IMR-90 (cell line): ENCODE measurements at regions not wholly inside any gene's neighbourhood (a gene's known extent, or its start where the extent isn't known, plus 50 kb on each side); places are given as distances from the start of the nearest gene placed in this dataset.

ENCODE experiments used
- ATAC-seq: fragments of 200-7000 bp; cut with Tn5 transposase; 2 replicates; pipeline ENCODE4 v1.9.1; 2020; ENCODE audit warnings: low read depth, mild to moderate bottlenecking, moderate library complexity
- BruUV-seq: library from RNA; stranded (reverse); fragments of 400-500 nt; replicated peaks from 2 replicates; lab custom pipeline; 2021; lab: Mats Ljungman, UMichigan
- CTCF ChIA-PET: fragments of 300-600 bp; formaldehyde crosslinking; extraction: SDS; loops from one replicate; lab custom pipeline; 2021; ENCODE audit warnings: antibody characterized with exemption; lab: Yijun Ruan, JAX
- POLR2A ChIA-PET: fragments of 300-600 bp; sonication (Branson Sonifier 250); formaldehyde crosslinking; loops from one replicate; lab custom pipeline; 2022; ENCODE audit warnings: antibody characterized with exemption; ENCODE audit not compliant: unreplicated experiment; lab: Charles Lee
- DNase-seq: peaks from one replicate; pipeline ENCODE4 v3.0.0; 2013
- H2AFZ ChIP-seq: replicated peaks from 2 replicates; pipeline ENCODE3; 2013; ENCODE audit warnings: low read length, mild to moderate bottlenecking; ENCODE audit not compliant: poor library complexity
- H2AK5ac ChIP-seq: 2 replicates; pipeline ENCODE4 v1.6.1; 2013; ENCODE audit warnings: low read depth, low read length, inconsistent platforms
- H2AK9ac ChIP-seq: replicated peaks from 2 replicates; pipeline ENCODE3; 2013; ENCODE audit warnings: mild to moderate bottlenecking, low read depth, low read length, moderate library complexity; ENCODE audit not compliant: poor library complexity
- H2BK120ac ChIP-seq: 2 replicates; pipeline ENCODE4 v1.6.1; 2013; ENCODE audit warnings: low read depth, low read length, inconsistent platforms
- H2BK15ac ChIP-seq: 3 replicates; pipeline ENCODE4 v1.6.1; 2013; ENCODE audit warnings: low read depth, low read length, inconsistent platforms
- H2BK20ac ChIP-seq: 2 replicates; pipeline ENCODE4 v1.6.1; 2013; ENCODE audit warnings: low read depth, mild to moderate bottlenecking, inconsistent platforms, low read length, moderate library complexity
- H2BK5ac ChIP-seq: 2 replicates; pipeline ENCODE4 v1.6.1; 2013; ENCODE audit warnings: mild to moderate bottlenecking, low read depth, low read length, inconsistent platforms; ENCODE audit not compliant: poor library complexity, severe bottlenecking
- H3K14ac ChIP-seq: replicated peaks from 2 replicates; pipeline ENCODE4 v1.6.1; 2013; ENCODE audit warnings: low read depth, low read length, inconsistent platforms
- H3K18ac ChIP-seq: 2 replicates; pipeline ENCODE4 v1.6.1; 2013; ENCODE audit warnings: low read depth, low read length, control low read depth
- H3K23ac ChIP-seq: 2 replicates; pipeline ENCODE4 v1.6.1; 2013; ENCODE audit warnings: low read depth, low read length, inconsistent platforms
- H3K27ac ChIP-seq: 2 replicates; pipeline ENCODE4 v1.5.1; 2013; ENCODE audit warnings: mild to moderate bottlenecking, control low read depth, low read length; ENCODE audit not compliant: insufficient read depth
- H3K27me3 ChIP-seq: 2 replicates; pipeline ENCODE4 v1.6.1; 2013; ENCODE audit warnings: low read length; ENCODE audit not compliant: control insufficient read depth, insufficient read depth
- H3K36me3 ChIP-seq: 2 replicates; pipeline ENCODE4 v1.6.1; 2013; ENCODE audit warnings: low read length, mixed read lengths; ENCODE audit not compliant: control insufficient read depth, insufficient read depth
- H3K4ac ChIP-seq: 2 replicates; pipeline ENCODE4 v1.6.1; 2013; ENCODE audit warnings: low read depth, low read length, inconsistent platforms
- H3K4me1 ChIP-seq: 2 replicates; pipeline ENCODE4 v1.6.1; 2013; ENCODE audit warnings: low read length, mixed read lengths; ENCODE audit not compliant: control insufficient read depth, insufficient read depth
- H3K4me2 ChIP-seq: 2 replicates; pipeline ENCODE4 v1.6.1; 2013; ENCODE audit warnings: low read depth, mild to moderate bottlenecking, control low read depth, low read length, moderate library complexity
- H3K4me3 ChIP-seq: 2 replicates; pipeline ENCODE4 v1.5.1; 2013; ENCODE audit warnings: low read depth, mild to moderate bottlenecking, control low read depth, low read length, moderate library complexity; ENCODE audit not compliant: insufficient read depth
- H3K56ac ChIP-seq: 2 replicates; pipeline ENCODE4 v1.6.1; 2013; ENCODE audit warnings: low read length, inconsistent platforms; ENCODE audit not compliant: insufficient read depth; ENCODE audit errors: extremely low read depth
- H3K79me1 ChIP-seq, 2 experiments: 2 replicates each; pipeline ENCODE4 v1.6.1; 2013; ENCODE audit warnings: low read length in 2 of 2, inconsistent platforms in 1 of 2, low read depth in 1 of 2
- H3K9ac ChIP-seq: 2 replicates; pipeline ENCODE4 v1.6.1; 2013; ENCODE audit warnings: low read depth, low read length, control low read depth
- H3K9me1 ChIP-seq: 2 replicates; pipeline ENCODE4 v1.6.1; 2013; ENCODE audit warnings: low read length, inconsistent platforms; ENCODE audit not compliant: insufficient read depth
- H3K9me3 ChIP-seq: 2 replicates; pipeline ENCODE4 v1.6.1; 2013; ENCODE audit warnings: low read length; ENCODE audit not compliant: control insufficient read depth, insufficient read depth
- H4K20me1 ChIP-seq: 2 replicates; pipeline ENCODE4 v1.6.1; 2013; ENCODE audit warnings: low read length, inconsistent platforms; ENCODE audit not compliant: insufficient read depth
- H4K5ac ChIP-seq: 2 replicates; pipeline ENCODE4 v1.6.1; 2013; ENCODE audit warnings: mild to moderate bottlenecking, low read depth, low read length, control low read depth
- H4K8ac ChIP-seq, 2 experiments: 2 replicates each; pipeline ENCODE4 v1.6.1; 2013; ENCODE audit warnings: low read depth in 2 of 2, low read length in 2 of 2, control low read depth in 1 of 2, inconsistent platforms in 1 of 2
- H4K91ac ChIP-seq: 2 replicates; pipeline ENCODE4 v1.6.1; 2013; ENCODE audit warnings: low read depth, low read length, inconsistent platforms; ENCODE audit not compliant: insufficient read depth
- CHD1 ChIP-seq: IDR thresholded peaks from 2 replicates; pipeline ENCODE4 v1.6.1; 2012; ENCODE audit warnings: low read depth, low read length, improper control_type of control experiment
- dilution Hi-C: fragments of 300-500 bp; cut with HindIII; formaldehyde crosslinking; loops from one replicate; pipeline ENCODE4 v1.14.3; 2018; ENCODE audit warnings: low sequenced_read_pairs; ENCODE audit not compliant: unreplicated experiment
- in situ Hi-C: fragments of 300-500 bp; cut with MboI; formaldehyde crosslinking; loops from 3 replicates; pipeline ENCODE4 v1.14.3; 2019; ENCODE audit warnings: low sequenced_read_pairs, inconsistent platforms, mixed read lengths
- intact Hi-C: fragments of 100-400 bp; cut with micrococcal nuclease; formaldehyde crosslinking; loops from 2 replicates; pipeline ENCODE4 v1.10.0; 2022

GRCh38 chr20:6482486-6482885 lies 285.0 kb upstream of the BMP2 start:
- H3K4ac ChIP-seq = no peak overlapping the region
- H2BK15ac ChIP-seq = no peak overlapping the region
- in situ Hi-C loops (no loop called here), dilution Hi-C loops (no loop called here), intact Hi-C loops (no loop called here)
- H2BK5ac ChIP-seq = no peak overlapping the region
- no peak overlapping the region for H2AK5ac ChIP-seq
- DNase-seq (no peak), ATAC-seq (no peak)
- no peak overlapping the region for H3K27ac ChIP-seq
- no peaks in the 10 kb centered on the region for H3K36me3 ChIP-seq
- H2AK9ac ChIP-seq = no peak overlapping the region
- no peak overlapping the region for H3K56ac ChIP-seq
- H2BK120ac ChIP-seq = no peak overlapping the region
- no peak overlapping the region for H4K91ac ChIP-seq
- no peak overlapping the region for H3K23ac ChIP-seq
- TF ChIP-seq CHD1 = no peak
- H3K79me1 ChIP-seq = no peaks in the 10 kb centered on the region
- no peak overlapping the region for H3K9ac ChIP-seq
- no peaks in the 10 kb centered on the region for H3K4me1 ChIP-seq
- H2AFZ ChIP-seq = no peak overlapping the region
- CTCF ChIA-PET = interaction anchor here (1.0 kb wide), 1 partner anchor 11 kb away, joined by 3 read pairs; no protein-coding TSS in a partner anchor
- H4K20me1 ChIP-seq = no peaks in the 10 kb centered on the region
- H3K27me3 ChIP-seq = peaks cover 7% of the 10 kb centered on the region; the same call in 1 of the 2 replicates
- POLR2A ChIA-PET = no interaction called here
- H3K14ac ChIP-seq = no peak overlapping the region
- no TSS peak for BruUV-seq
- no peak overlapping the region for H4K5ac ChIP-seq
- H3K4me3 ChIP-seq = no peak overlapping the region
- no peaks in the 10 kb centered on the region for H3K9me1 ChIP-seq
- H2BK20ac ChIP-seq = no peak overlapping the region
- no peak overlapping the region for H3K4me2 ChIP-seq
- H3K9me3 ChIP-seq = no peaks in the 10 kb centered on the region
- no peak overlapping the region for H3K18ac ChIP-seq
- H4K8ac ChIP-seq = no peak overlapping the region
